ENCODE measurements at regions not wholly inside any gene's neighbourhood (a gene's known extent, or its start where the extent isn't known, plus 50 kb on each side); places are given as distances from the start of the nearest gene placed in this dataset.

- Histone ChIP-seq H3K36me3 (ENCODE audit: insufficient read depth, low read length) (no peaks in the 10 kb centered on the region), H2AFZ (ENCODE audit: low read depth, low read length) (no peak overlapping the region), H3K79me2 (replicated peaks; ENCODE audit: insufficient read depth, low read length) (no peaks in the 10 kb centered on the region), H3K27me3 (ENCODE audit: insufficient read depth, low read depth, low read length) (no peaks in the 10 kb centered on the region), H3K9ac (ENCODE audit: low read length) (no peak overlapping the region), H3K9me3 (ENCODE audit: low read length) (no peaks in the 10 kb centered on the region), H4K20me1 (ENCODE audit: insufficient read depth) (no peaks in the 10 kb centered on the region), H3K9me2 (ENCODE audit: insufficient read depth, low read length) (no peaks in the 10 kb centered on the region), H3K4me3 (ENCODE audit: low read length) (no peak overlapping the region), H3K27ac (ENCODE audit: low read length) (no peak overlapping the region), H3K4me2 (ENCODE audit: low read length) (no peak overlapping the region), H3F3A (ENCODE audit: insufficient read depth, low read length, poor library complexity, severe bottlenecking) (no peaks in the 10 kb centered on the region)
- TF ChIP-seq REST (IDR thresholded peaks at IDR 0.05; ENCODE audit: borderline replicate concordance) (no peak), RAD21 (conservative IDR thresholded peaks at IDR 0.05) (no peak), SMC3 (conservative IDR thresholded peaks at IDR 0.05; ENCODE audit: poor library complexity) (no peak), EP300 (conservative IDR thresholded peaks at IDR 0.05; ENCODE audit: poor library complexity, severe bottlenecking) (peak; percentile 19)
Observed at GRCh38 chr15:91548549-91548948, 305.0 kb upstream of the SLCO3A1 start.

- TF ChIP-seq EP300 (conservative IDR thresholded peaks at IDR 0.05; ENCODE audit: poor library complexity, severe bottlenecking) (no peak), POLR2AphosphoS5 (IDR thresholded peaks at IDR 0.05) (no peak), EZH2 (IDR thresholded peaks at IDR 0.05; ENCODE audit: borderline replicate concordance, insufficient read depth, low read length, poor library complexity, severe bottlenecking) (no peak), CTCF (IDR thresholded peaks at IDR 0.05; ENCODE audit: poor library complexity, severe bottlenecking) (no peak), RAD21 (conservative IDR thresholded peaks at IDR 0.05) (no peak), TAF1 (IDR thresholded peaks at IDR 0.05; ENCODE audit: low read depth) (no peak)
- Histone ChIP-seq H3K79me2 (replicated peaks; ENCODE audit: insufficient read depth, low read length) (no peaks in the 10 kb centered on the region), H3K36me3 (ENCODE audit: insufficient read depth, low read length) (no peaks in the 10 kb centered on the region), H3K9ac (ENCODE audit: low read length) (no peak overlapping the region), H3K9me3 (ENCODE audit: low read length) (no peaks in the 10 kb centered on the region), H3K27ac (ENCODE audit: low read length) (no peak overlapping the region), H4K20me1 (ENCODE audit: insufficient read depth) (no peaks in the 10 kb centered on the region), H3K27me3 (ENCODE audit: insufficient read depth, low read depth, low read length) (no peaks in the 10 kb centered on the region), H3K4me3 (ENCODE audit: low read length) (no peak overlapping the region), H3K4me2 (ENCODE audit: low read length) (no peak overlapping the region), H3K9me2 (ENCODE audit: insufficient read depth, low read length) (no peaks in the 10 kb centered on the region), H2AFZ (ENCODE audit: low read depth, low read length) (no peak overlapping the region), H3F3A (ENCODE audit: insufficient read depth, low read length, poor library complexity, severe bottlenecking) (no peaks in the 10 kb centered on the region)
Observed at GRCh38 chr15:91549581-91549980, 303.9 kb upstream of the SLCO3A1 start.

GRCh38 chr15:91552555-91552954 is 301.0 kb upstream of the SLCO3A1 start:
- no peak overlapping the region for H2AFZ ChIP-seq (ENCODE audit: low read depth, low read length)
- no peaks in the 10 kb centered on the region for H3K79me2 ChIP-seq (replicated peaks; ENCODE audit: insufficient read depth, low read length)
- no peak overlapping the region for H3K27ac ChIP-seq (ENCODE audit: low read length)
- no peak overlapping the region for H3K4me3 ChIP-seq (ENCODE audit: low read length)
- H3K27me3 ChIP-seq (ENCODE audit: insufficient read depth, low read depth, low read length) = no peaks in the 10 kb centered on the region
- no peak overlapping the region for H3K4me2 ChIP-seq (ENCODE audit: low read length)
- no peaks in the 10 kb centered on the region for H3K36me3 ChIP-seq (ENCODE audit: insufficient read depth, low read length)
- no peak for TF ChIP-seq RAD21 (conservative IDR thresholded peaks at IDR 0.05)
- no peak for TF ChIP-seq TAF1 (IDR thresholded peaks at IDR 0.05; ENCODE audit: low read depth)
- no peak for TF ChIP-seq SMC3 (conservative IDR thresholded peaks at IDR 0.05; ENCODE audit: poor library complexity)
- TF ChIP-seq EZH2 (IDR thresholded peaks at IDR 0.05; ENCODE audit: borderline replicate concordance, insufficient read depth, low read length, poor library complexity, severe bottlenecking) = no peak
- no peak for TF ChIP-seq REST (IDR thresholded peaks at IDR 0.05; ENCODE audit: borderline replicate concordance)
- TF ChIP-seq POLR2AphosphoS5 (IDR thresholded peaks at IDR 0.05) = no peak
- TF ChIP-seq MXI1 (conservative IDR thresholded peaks at IDR 0.05; ENCODE audit: poor library complexity, severe bottlenecking) = no peak
- TF ChIP-seq CTCF (IDR thresholded peaks at IDR 0.05; ENCODE audit: poor library complexity, severe bottlenecking) = no peak
- no peak for TF ChIP-seq EP300 (conservative IDR thresholded peaks at IDR 0.05; ENCODE audit: poor library complexity, severe bottlenecking)
- H3F3A ChIP-seq (ENCODE audit: insufficient read depth, low read length, poor library complexity, severe bottlenecking) = no peaks in the 10 kb centered on the region
- H3K9ac ChIP-seq (ENCODE audit: low read length) = no peak overlapping the region
- no peaks in the 10 kb centered on the region for H4K20me1 ChIP-seq (ENCODE audit: insufficient read depth)
- H3K9me2 ChIP-seq (ENCODE audit: insufficient read depth, low read length) = no peaks in the 10 kb centered on the region
- no peaks in the 10 kb centered on the region for H3K9me3 ChIP-seq (ENCODE audit: low read length)
